ENCODE measurements at regions not wholly inside any gene's neighbourhood (a gene's known extent, or its start where the extent isn't known, plus 50 kb on each side); places are given as distances from the start of the nearest gene placed in this dataset.

- no peaks in the 10 kb centered on the region for H3K4me1 Mint-ChIP-seq
- ChIA-PET POLR2A (no interaction called here), CTCF (no interaction called here)
- TF ChIP-seq, protein P1, sequence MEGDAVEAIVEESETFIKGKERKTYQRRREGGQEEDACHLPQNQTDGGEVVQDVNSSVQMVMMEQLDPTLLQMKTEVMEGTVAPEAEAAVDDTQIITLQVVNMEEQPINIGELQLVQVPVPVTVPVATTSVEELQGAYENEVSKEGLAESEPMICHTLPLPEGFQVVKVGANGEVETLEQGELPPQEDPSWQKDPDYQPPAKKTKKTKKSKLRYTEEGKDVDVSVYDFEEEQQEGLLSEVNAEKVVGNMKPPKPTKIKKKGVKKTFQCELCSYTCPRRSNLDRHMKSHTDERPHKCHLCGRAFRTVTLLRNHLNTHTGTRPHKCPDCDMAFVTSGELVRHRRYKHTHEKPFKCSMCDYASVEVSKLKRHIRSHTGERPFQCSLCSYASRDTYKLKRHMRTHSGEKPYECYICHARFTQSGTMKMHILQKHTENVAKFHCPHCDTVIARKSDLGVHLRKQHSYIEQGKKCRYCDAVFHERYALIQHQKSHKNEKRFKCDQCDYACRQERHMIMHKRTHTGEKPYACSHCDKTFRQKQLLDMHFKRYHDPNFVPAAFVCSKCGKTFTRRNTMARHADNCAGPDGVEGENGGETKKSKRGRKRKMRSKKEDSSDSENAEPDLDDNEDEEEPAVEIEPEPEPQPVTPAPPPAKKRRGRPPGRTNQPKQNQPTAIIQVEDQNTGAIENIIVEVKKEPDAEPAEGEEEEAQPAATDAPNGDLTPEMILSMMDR (IDR thresholded peaks at IDR 0.05): no peak
- H3K27me3 Mint-ChIP-seq: peaks cover 3% of the 10 kb centered on the region
- H3K4me3 Mint-ChIP-seq: no peak overlapping the region
- ATAC-seq (ENCODE audit: low read depth) (no peak), DNase-seq (no peak)
- H3K27ac Mint-ChIP-seq: no peak overlapping the region
- no peaks in the 10 kb centered on the region for H3K36me3 Mint-ChIP-seq (ENCODE audit: low read depth)
- H3K9me3 Mint-ChIP-seq: no peaks in the 10 kb centered on the region
- intact Hi-C loops (cut with micrococcal nuclease): no loop called here
These were observed 450.1 kb upstream of the MKI67 start for GRCh38 chr10:128576336-128576735.

DNA sequence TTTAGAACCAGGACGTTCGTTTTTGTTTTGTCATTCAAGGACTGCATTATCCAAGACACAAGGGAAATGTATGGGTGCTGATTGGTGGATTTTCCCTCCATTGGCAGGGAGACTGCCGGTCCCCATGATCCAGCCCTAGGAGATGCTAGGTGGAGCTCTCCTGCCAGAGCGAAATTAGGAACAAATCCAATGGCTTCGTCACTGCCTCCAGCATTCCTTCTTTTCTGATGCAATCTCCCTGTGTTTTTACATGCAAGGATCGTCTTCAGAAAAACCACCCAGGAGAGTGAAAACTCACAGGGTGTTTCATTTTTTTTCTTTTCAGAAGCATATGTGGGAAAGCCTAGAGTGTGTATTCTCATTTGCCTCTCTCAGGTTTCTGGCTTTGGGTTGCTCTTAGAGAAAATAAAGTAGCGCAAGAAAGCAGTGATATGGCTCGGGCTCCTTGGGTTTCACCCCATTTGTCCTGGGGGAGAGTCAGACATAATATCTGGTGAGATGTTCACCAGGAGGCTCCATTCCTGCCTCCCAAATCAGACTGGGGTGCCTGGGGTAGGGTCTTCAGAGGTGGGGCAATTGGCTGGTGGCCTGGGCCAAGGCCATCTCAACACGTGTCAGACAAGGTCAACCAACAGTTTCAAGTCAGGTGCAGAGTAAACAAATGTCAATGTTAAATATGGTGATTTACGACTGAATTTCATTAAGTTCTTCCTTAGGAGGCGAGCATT lies 450.9 kb upstream of the MKI67 start:
- Mint-ChIP-seq H3K27me3 (peaks cover 3% of the 10 kb centered on the region), H3K36me3 (ENCODE audit: low read depth) (no peaks in the 10 kb centered on the region), H3K4me3 (no peak overlapping the region), H3K27ac (no peak overlapping the region), H3K4me1 (no peaks in the 10 kb centered on the region), H3K9me3 (no peaks in the 10 kb centered on the region)
- ATAC-seq (ENCODE audit: low read depth): no peak
- TF ChIP-seq, protein P1 (IDR thresholded peaks at IDR 0.05): no peak
- DNase-seq: no peak
- intact Hi-C loops (cut with micrococcal nuclease): no loop called here
- POLR2A ChIA-PET: no interaction called here
- CTCF ChIA-PET: no interaction called here

DNA sequence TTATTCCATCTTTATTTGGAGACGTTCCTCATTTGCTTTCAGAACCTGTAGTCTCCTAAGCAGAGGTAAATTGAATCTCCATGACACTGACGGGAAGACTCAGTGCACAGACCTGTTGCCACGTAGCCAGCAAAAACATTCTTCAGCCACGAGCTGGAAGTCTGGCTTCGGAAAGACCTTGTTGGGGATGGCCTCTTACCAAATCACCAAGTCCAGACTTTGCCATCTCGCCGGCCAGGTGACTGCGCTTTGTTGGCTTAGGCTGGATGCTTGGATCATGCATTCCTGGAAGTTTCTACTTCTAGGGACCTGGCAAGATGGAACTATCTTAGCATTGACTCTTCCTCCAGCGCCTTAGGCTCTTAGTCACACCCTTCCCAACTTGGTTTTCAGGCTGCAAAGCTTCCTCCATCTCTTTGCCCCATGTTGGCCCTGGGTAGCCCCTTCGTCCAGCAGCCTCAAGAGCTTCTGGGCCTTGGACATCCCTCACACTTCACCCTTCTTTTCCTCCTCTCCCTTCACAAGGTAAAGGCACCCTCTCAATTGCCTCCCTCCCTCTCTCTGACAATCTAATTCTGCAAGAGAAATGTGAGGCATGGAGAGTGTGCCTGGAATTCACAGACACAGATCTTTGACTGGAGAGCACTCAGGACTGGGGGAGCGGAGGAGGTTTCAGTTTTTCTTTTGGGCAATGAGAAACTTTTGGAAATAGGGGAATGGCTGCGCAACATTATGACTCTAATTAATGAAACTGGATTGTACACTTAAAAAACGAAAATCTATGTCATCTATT lies 451.9 kb upstream of the MKI67 start:
- ATAC-seq (ENCODE audit: low read depth) (no peak), DNase-seq (no peak)
- ChIA-PET CTCF (no interaction called here), POLR2A (no interaction called here)
- no peak overlapping the region for H3K27ac Mint-ChIP-seq
- H3K27me3 Mint-ChIP-seq: peaks cover 2% of the 10 kb centered on the region
- no peak overlapping the region for H3K4me3 Mint-ChIP-seq
- no peaks in the 10 kb centered on the region for H3K9me3 Mint-ChIP-seq
- H3K36me3 Mint-ChIP-seq (ENCODE audit: low read depth): no peaks in the 10 kb centered on the region
- intact Hi-C loops (cut with micrococcal nuclease): no loop called here
- TF ChIP-seq, protein P1 (IDR thresholded peaks at IDR 0.05): no peak
- H3K4me1 Mint-ChIP-seq: no peaks in the 10 kb centered on the region

DNA sequence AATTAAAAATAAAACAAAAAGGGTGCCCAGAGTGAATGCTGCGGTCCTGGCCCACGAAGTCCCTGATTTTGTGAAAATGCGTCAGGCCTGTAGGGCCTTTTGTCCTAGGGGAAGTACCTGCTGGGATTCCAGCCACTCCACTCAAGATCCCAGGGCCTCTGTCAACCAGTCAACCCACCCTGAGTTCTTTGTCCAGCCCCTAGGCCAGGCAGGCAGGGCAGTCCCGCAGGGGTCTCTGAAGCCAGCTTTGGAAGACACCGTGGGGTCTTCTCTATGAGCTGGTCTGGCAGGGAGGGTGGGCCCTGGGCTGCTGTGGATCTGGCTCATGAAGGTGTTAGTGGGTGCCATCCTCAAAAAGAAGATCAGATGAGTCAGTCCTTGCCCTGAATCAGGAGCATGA lies 452.5 kb upstream of the MKI67 start:
- no peak for ATAC-seq (ENCODE audit: low read depth)

DNA sequence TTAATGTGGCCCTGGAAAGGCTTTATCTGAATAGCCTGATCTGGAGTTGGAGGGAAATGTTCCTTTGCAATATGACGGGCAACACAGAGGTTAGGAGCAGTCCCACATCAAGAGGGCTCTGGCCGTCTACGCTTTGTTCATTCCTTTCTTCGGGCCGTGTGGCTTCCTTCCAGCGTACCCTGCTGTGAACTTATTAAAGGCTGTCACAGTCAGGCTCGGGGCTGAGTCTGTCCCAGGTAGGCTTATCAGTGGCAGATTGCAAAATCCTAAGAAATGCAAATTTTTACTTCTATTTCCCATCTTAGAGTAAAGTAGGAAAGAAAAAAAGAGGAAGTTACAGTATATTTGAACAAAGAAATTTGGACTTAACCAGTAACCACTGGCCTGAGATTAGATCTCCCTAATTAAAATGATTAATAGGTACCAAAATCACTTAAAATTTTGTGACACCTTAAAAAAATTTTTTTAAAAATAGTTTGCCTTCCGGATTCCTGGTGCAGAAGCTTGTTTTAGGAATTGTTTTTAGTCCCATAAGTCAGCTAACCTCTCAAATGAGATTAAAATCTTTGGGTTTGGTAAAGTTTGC lies 453.1 kb upstream of the MKI67 start:
- POLR2A ChIA-PET: no interaction called here
- Mint-ChIP-seq H3K9me3 (no peaks in the 10 kb centered on the region), H3K4me1 (no peaks in the 10 kb centered on the region), H3K27ac (no peak overlapping the region), H3K27me3 (no peaks in the 10 kb centered on the region), H3K4me3 (no peak overlapping the region), H3K36me3 (ENCODE audit: low read depth) (no peaks in the 10 kb centered on the region)
- no peak for ATAC-seq (ENCODE audit: low read depth)
- intact Hi-C loops (cut with micrococcal nuclease): no loop called here
- CTCF ChIA-PET: no interaction called here
- DNase-seq: no peak
- TF ChIP-seq, protein P1 (IDR thresholded peaks at IDR 0.05): no peak

More for the DNA sequence above, 452.5 kb upstream of the MKI67 start:
- no peaks in the 10 kb centered on the region for H3K27me3 Mint-ChIP-seq
- ChIA-PET POLR2A (no interaction called here), CTCF (no interaction called here)
- no peaks in the 10 kb centered on the region for H3K36me3 Mint-ChIP-seq (ENCODE audit: low read depth)
- no peak overlapping the region for H3K4me3 Mint-ChIP-seq
- H3K27ac Mint-ChIP-seq: no peak overlapping the region
- no peak for DNase-seq
- TF ChIP-seq, protein P1 (IDR thresholded peaks at IDR 0.05): no peak
- intact Hi-C loops (cut with micrococcal nuclease): no loop called here
- no peaks in the 10 kb centered on the region for H3K4me1 Mint-ChIP-seq
- no peaks in the 10 kb centered on the region for H3K9me3 Mint-ChIP-seq
